ENCODE measurements at regions not wholly inside any gene's neighbourhood (a gene's known extent, or its start where the extent isn't known, plus 50 kb on each side); places are given as distances from the start of the nearest gene placed in this dataset.

DNA sequence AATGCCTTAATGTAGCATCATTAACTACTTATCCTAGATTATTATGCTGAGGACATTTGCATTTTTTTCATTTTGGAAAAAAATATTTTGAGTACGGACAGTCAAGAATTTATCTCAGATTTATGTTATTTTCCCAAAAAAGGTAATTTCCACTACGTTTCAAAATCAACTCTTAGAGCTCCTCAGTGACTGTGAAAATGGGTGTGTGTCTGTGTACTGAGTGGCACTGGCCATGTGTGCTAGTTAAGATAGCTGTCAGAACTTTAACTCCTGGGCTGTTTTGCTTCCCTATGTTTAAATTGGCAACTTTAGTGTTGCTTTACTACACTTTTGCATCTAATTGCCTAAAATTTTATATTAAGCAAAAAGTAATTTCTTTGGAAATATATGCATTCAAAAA is 927.4 kb downstream of the EFNB2 start:
- DNase-seq (ENCODE audit: low spot score), result no peak

DNA sequence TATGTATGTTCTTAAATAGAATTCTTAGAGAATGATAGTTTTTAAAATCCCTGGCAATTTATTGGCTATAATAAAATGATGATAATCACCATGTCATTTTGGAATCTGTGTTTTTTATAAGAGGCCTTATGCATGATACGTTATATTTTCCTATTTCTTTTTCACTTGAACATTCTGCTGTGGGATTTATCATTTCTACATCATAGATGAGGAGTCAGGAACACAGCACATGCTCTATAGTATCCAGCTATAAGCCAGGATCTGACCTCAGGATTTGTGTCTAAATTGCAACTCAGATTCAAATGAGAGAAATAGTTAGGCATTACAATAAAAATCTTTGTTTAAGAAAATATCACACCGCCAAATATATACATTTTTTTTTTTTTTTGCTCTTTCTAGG is 928.0 kb downstream of the EFNB2 start:
- no peak for DNase-seq (ENCODE audit: low spot score)

DNA sequence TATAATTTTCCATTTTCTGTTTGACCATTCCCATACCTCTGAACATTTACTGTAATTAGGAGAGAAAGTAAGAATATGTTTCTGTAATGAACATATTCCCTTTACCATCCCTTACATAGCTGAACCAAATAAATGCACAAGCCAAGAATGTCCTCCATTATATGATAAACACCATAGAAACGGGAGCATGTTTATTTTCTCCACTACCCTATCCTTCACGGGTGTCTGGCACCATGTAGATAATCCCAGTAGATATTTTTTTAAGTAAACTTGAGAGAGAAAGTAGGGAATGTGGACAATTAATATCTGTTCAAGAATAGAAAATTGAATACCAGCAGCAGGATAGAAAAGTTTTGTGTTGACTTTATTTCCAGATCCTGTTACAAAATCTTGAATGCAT is 928.4 kb downstream of the EFNB2 start:
- no peak for DNase-seq (ENCODE audit: low spot score)

DNA sequence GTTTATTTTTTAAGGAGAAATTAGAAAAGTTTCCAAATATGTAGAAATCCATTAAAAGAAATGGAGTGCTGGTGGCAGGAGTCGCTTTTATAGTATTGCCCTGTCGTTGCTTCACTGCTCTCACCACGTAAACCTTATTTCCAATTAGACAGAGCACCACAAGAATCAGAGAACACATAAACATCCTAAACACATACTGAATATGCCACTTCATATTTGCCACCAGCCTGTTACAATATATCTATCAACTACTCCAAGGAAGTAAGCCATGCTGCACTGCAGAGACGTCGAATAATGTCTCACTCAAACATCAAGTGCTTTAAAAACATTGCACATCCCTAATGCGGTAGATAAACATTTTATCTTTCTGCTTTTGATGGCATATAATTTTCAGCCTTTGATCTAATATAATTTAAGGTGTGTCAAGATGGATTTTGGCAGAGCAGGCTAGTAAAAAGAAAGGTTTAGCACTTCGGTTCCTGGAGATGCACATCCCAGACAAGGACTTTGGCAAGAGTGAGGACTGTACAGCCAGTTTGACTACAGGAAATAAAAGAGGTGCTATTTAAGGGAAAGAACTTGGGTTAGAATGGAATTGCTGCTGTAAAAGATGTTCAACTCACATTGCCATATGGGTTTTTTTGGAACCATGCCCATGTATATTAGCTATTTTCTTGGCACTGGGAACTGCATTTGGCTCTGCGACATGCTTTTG is 932.3 kb downstream of the EFNB2 start:
- no peak for DNase-seq (ENCODE audit: low spot score)

DNA sequence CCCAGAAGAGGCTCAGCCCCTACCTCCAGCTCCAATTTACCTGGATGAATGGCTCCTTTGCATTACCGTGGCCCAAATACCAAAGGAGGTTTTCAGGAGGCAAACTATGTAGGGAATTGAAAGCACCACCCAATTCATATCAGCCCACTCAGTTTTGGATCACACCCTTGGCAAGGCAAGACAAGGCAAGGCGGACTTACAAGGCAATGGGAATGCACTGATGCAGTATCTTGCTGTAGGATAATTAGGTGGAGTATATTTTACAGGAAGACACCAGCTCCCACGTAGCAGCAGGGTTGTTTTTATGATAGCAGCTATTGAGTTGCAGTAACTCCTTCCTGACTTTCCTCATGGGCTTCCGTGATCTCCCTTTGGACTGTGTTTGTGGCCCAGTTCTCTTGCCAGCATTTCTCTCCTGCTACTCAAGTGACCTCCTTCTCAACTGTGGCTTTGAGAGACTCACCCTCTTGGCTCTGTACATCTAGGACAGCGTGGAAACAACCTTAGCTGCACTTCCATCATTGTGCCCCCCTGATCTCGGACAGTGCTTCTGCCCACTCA is 935.9 kb downstream of the EFNB2 start:
- DNase-seq (ENCODE audit: low spot score), result no peak

DNA sequence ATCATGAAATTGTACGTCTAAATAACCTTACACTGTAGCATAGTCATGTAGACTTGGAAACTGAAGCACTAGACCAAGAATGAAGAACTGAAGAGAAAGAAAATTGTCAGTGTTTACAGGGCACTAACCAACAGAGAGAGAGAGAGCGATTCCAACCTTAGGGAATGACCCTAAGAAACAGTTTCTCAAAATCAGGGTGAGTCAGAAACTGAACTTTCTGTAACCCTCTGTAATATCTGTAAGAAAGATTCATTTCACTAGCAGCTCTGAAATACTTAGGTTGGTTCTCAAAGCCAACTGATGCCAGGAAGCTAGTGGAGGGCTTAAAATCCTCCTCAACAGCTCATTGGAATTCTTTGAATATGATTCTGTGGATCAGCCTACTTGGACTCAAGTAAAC is 936.9 kb downstream of the EFNB2 start:
- no peak for DNase-seq (ENCODE audit: low spot score)

DNA sequence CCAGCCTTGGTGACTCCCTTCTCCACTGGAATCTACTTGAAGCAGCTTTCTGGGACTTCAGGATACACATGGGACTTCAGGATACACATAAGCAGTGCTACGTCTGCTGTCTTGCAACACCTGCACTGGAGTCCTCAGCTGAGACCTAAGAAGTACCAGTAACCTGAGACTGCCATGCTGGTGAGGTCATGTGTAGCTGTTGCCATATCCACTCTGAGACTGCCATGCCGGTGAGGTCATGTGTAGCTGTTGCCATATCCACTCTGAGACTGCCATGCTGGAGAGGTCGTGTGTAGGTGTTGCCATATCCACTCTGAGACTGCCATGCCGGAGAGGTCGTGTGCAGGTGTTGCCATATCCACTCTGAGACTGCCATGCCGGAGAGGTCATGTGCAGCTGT is 937.9 kb downstream of the EFNB2 start:
- no peak for DNase-seq (ENCODE audit: low spot score)

DNA sequence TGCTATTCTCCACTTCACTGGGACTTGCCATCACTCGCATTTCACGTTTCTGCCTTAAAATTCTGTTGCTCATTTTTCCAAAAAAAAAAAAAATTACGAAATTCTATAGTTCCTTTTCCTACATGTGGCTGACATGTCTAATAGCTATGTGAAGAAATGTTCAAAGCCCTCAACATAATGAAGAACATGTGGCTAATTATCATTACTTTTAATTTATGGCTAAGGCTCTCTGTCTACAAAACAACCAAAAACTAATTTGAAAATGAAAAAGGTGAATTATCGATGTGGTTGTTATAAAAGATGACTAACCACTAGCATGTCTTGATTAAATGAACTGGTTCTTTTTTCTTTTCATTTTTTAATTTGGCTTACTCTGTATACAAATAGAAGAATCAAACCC is 940.0 kb downstream of the EFNB2 start:
- DNase-seq (ENCODE audit: low spot score), result no peak

DNA sequence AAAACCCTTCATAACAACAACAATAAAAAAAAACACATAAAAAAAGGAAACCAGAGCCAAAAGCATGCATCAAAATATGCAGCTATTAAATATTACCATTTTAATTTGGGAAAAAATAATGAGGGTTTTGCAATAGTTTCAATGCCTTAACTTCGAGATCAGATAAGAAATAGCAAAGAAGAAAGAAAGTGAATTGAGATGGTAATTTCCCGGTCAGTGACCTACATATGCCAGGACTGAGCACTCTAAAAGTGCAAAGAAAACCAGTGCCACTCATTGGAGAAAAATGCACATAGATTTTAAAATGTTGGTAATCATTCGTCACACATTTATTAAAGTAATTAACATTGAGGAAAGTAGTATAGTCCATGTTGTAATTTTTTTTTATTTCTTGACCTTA is 944.2 kb downstream of the EFNB2 start:
- DNase-seq (ENCODE audit: low spot score), result no peak

DNA sequence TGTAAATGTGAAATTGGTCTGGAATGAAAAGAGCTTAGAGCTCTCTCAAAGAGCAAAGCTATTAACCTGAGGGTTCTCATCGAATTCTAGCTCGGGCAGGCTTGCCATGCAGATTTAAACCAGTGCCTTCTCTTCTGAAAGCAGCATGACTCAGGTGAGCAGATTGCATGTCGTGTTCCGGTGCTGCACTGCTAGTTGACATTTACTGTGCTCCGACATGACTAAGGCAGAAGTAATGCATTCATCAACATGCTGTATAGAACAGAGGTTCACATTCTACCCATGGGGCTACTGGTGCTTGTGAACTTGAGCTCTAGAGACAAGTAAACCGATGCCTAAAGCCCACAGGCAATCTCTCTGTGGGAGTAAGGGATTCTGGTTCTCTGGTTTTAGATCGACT is 947.7 kb downstream of the EFNB2 start:
- DNase-seq (ENCODE audit: low spot score), result peak; percentile 71

DNA sequence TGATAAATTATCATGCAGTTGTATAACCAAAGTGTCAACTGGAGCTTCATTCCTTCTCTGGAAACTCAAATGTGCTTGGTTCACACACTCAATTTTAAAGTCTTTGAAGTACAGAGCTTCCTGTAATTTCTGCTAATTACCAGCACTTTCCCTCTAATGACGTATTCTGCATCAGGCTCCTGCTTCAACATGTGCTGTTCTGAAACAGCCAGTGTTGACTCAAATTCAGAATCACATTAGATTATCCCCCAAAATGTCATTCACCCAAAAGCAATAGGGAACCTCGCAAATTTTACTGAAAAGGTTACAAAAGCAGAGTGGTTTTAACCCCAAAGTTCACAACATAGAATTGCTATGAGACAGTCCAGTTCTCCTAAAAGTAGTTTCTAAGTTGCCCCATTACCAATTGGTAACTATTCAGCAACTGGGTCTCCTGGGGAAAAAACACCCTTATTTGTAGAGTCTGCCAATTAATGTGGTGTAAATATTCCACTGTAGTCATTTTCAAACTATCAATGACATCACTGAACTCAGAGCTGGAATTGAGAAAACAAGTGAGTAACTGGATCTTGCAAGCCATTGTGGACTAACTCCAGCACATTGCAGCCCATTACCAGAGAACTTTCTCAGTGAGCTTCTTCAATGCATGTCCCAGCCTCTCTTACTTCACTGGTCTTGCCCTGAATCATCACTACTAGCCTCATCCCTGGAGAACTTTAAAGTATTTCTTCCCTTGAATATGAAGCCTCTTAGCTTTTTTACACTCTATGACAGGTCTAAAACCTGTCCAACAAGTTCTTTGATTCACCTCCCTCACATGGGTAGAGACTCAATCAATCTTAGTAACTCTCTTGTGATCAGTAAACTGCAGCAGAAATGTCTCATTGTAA is 955.4 kb downstream of the EFNB2 start:
- no peak for DNase-seq (ENCODE audit: low spot score)

DNA sequence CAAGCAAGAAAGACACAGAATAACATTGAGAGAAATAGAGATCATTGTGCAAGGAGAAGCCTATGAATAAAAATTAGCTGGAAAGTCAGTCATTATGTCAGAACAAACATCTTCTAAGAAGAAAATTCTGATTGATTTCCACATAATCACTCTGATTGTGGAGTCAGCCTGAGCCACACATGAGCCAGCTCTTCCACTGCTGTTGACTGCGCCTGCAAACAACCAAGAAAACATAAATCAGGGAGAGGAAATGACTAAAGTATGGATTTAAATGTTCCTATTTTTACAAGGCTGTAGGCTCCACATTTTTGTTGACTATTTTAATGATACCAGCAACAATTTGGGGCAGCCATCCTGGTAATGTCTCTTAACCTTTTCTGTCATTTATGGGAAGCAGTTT is 962.3 kb downstream of the EFNB2 start:
- no peak for DNase-seq (ENCODE audit: low spot score)

DNA sequence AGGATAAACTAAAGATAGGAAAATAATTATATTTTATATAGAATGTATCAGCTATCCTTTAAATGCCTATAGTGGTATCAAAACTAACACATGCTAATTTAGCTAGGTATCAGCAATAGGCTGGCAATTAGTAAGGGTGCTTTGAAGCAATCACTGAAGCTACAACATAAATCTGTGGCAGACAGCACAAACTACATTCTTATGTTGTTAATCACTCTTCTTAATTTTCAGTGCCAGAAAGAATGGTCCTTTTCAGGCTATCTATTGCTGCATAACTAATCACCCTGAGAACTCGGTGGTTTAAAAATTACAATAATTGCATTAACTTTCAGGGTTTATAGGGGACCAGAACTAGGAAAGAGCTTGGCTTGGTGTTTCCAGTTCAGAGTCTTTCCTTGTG is 963.1 kb downstream of the EFNB2 start:
- DNase-seq (ENCODE audit: low spot score), result no peak

DNA sequence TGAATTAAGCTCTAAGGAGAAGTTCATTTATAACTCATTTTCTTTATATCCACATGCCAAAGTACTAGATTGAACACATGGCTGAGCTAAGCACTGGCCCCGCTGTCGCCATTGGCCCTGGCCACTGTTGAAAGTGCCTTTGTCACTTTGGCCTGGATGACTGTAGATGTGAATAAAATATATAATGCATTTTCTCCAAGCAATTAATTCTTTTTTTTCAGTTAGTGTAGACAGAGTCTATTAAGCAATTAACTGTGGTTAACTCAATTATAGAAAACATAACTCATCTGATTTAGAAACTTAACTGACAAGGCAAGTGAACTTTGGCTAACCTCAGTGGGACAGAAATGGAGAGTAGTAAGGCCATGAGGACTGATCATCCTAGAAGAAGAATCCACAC is 965.6 kb downstream of the EFNB2 start:
- no peak for DNase-seq (ENCODE audit: low spot score)

DNA sequence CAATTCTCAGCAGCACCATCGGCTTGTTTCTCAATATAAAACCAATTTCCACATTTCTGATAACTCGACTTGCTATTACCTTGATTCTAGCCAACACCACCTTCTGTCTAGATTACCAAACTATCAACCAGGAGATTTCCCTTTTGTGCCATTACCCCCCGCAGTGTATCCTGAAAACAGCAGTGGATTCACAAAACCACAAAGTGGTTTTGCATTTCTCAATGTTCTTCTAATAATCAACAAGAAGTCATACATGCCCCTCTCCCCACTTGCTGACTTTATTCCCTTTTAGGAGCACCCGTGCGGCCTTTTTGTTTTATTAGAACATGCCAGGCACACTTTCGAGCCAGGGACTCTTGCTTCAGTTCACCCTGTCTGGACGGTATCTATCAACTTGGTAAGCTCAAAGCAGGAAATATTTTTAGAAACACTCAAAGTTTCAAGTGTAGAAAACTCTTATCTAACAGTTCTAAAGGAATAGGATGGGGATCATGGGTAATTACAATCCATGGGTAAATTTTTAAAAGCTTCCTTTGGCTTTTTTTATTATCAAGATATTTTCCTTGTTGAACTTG is 967.4 kb downstream of the EFNB2 start:
- no peak for DNase-seq (ENCODE audit: low spot score)

DNA sequence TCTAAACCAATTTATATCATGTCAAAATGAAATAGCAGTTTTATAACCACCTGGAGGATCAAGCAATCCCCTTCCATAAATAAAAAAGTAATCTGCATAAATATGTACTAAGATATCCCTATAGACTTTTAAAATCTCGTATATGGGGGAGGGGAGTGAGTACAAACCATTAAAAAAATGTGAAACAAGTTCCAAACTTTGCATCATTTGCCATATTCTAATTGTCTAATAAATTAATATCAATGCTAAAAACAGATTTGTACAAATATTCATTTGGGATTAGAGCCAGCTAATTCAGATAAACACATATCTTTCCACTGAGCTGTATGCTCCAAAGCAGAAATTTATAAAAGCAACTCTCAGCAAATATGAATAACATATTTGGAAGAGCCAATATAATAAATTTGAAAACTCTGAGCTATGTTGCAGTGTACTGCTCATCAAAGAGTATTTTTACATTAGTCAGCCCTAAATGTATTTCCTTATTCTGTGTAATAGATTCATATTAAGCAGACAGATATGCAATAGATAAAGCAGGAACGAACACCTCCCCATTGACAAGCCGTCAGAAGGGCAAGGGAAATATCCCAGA is 970.2 kb downstream of the EFNB2 start:
- DNase-seq (ENCODE audit: low spot score), result no peak

DNA sequence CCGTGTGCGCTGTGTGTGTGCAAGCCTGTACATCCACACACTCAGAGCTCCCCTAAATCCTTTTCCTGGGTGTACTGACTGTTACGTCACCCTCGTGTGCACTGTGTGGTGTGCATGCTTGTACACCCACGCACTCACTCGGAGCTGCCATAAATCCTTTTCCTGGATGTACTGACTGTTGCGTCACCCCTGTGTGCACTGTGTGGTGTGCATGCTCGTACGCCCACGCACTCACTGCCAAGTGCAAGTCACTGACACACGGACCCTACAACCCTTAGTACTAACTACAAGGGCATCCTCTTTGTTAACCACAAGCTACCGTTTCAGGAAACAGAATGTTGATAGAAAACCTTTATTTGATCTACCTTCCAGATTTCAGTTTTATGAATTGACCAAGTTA is 983.4 kb downstream of the EFNB2 start:
- DNase-seq (ENCODE audit: low spot score), result no peak

DNA sequence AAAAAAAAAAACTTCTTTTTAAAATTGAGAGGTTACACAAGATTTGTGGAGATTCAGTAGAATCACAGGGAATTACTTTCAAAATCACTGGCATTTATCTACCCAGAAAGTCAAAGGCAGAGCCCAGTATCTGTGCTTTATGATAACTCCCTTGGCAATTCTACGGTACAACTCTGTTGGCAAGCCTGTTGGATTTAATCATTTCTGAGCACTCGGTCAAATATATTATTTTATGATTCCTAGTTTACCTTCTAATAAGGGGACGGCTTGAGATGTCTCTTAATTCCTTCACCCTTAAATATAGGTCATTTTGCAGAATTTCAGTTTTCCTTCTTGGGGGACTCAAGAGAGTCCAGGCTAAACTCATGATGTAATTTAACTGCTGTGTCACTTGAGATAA is 987.6 kb downstream of the EFNB2 start:
- DNase-seq (ENCODE audit: low spot score), result no peak

DNA sequence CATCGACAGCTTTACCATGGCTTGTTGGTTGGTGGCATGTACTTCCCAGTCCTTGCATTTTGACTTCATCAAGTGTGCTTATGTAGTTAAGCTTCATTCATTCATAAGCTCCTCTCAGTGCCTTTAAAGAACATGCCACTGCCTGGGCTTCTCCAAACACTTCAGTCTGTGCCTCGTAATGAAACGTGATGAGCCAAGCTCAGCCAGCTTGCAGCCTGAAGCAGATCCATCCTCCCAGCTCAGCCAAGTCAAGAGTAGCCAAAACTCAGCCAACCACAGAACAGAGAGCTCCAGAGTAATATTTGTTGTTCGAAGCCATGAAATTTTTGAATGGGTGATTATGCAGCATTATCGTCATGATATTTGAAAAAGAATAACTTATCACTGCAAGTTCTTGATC is 989.7 kb downstream of the EFNB2 start:
- DNase-seq (ENCODE audit: low spot score), result no peak

DNA sequence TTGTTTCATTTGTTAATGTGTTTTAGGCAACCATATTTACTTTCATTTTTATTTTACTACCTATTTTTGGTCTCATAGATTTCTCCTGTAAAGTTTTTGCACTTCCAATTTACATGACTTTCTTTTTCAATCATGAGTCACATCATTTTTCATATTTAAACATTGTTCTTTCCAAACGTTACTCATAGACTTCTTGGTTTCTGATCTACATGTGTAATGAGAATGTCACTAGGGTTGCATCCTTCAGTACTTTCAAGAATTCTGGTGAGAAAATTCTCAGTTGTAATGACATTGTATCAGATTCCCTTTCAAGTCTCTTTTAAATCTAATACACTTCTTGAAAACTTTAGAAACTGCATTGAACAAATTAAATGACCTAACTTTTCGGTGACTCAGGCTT is 991.7 kb downstream of the EFNB2 start:
- no peak for DNase-seq (ENCODE audit: low spot score)

DNA sequence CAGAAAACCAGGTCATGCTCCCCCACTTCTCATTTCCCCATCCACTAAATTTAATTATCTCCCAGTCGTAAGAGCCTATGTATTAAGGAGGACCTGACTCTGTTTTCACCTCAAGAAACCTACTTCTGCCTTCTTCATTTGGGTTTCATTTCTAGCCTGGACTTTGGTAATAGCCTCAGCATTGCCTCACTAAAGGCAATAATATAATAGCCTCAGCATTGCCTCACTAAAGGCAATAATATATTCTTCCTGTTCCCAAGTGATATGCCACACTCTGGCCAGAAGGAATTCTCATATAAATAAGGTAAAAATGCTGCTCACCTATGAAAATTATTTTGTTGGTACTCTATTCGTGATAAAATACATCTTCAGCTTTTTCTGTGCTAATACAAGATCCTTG is 993.9 kb downstream of the EFNB2 start:
- no peak for DNase-seq (ENCODE audit: low spot score)

DNA sequence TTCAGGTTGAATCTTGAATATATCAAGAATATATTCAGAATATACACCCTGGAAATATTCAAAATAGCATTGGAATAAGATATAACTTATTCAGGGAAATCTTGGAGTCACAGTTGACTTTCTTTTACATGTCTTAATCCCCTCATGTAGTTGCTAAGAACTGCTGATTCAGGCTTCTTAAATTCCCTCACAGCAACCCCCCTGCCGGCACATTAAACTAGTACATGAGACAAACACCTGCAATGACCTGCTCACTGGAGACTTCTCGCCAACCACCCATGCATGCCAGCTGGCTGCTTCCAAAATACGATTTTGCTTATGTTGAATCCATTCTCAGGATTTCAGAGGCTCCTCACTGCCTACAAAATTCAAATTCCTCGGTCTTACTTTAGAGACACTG is 997.1 kb downstream of the EFNB2 start:
- DNase-seq (ENCODE audit: low spot score), result no peak

DNA sequence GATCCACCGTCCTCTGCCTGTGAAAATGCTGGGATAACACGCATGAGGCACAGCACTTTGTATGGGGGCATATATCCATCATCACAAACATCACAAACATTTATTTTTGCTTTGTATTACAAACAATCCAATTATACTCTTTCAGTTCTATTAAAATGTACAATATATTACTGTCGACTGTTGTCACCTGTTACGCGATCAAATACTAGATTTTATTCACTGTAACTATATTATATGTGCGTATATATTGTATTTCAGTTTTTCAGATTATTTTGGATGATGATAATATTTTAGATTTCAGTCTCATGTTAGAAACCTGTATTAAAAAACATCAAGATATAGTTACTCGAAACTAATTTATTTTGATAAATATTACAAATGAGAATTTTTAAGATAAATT is 998.3 kb downstream of the EFNB2 start:
- DNase-seq (ENCODE audit: low spot score), result no peak

All from SW480 (cell line).